Right lobe of liver (tissue), 6 donors: ENCODE measurements at regions not wholly inside any gene's neighbourhood (a gene's known extent, or its start where the extent isn't known, plus 50 kb on each side); places are given as distances from the start of the nearest gene placed in this dataset.

Source experiments
- ATAC-seq, 4 donors: fragments of 200-7000 bp; cut with Tn5 transposase; one replicate each; pipeline ENCODE4 v1.9.1; 2020; ENCODE audit warnings: mild to moderate bottlenecking in 4 of 4, moderate library complexity in 4 of 4
- DNase-seq, 3 donors: peaks; one replicate each; pipeline ENCODE4 v3.0.0-alpha.2; 2020
- H3K27ac ChIP-seq, 3 donors: fragments of 200-600 bp; one replicate each; pipeline ENCODE4 v1.8.0; 2022
- H3K27me3 ChIP-seq, 2 donors: fragments of 200-600 bp; one replicate each; pipeline ENCODE4 v1.8.0; 2022
- H3K36me3 ChIP-seq, 4 donors: fragments of 200-600 bp; sonication (generic) in 1 of 4; one replicate each; pipeline versions ENCODE4 v1.5.1 to v1.8.0; 2017 to 2022; ENCODE audit warnings: control low read depth in 1 of 4
- H3K4me1 ChIP-seq, 4 donors: fragments of 200-600 bp; sonication (generic) in 1 of 4; one replicate each; pipeline versions ENCODE4 v1.5.1 to v1.8.0; 2017 to 2022; ENCODE audit warnings: control low read depth in 1 of 4
- H3K4me3 ChIP-seq, 3 donors: fragments of 200-600 bp; one replicate each; pipeline ENCODE4 v1.8.0; 2022
- H3K9me3 ChIP-seq, 4 donors: fragments of 200-600 bp; sonication (generic) in 1 of 4; one replicate each; pipeline versions ENCODE4 v1.5.1 to v1.8.0; 2017 to 2022; ENCODE audit warnings: control low read depth in 1 of 4
- CTCF ChIP-seq, 4 donors: fragments of 200-600 bp in 3 of 4; fragments of 450-650 bp in 1 of 4; IDR thresholded peaks; one replicate each; pipeline versions ENCODE4 v1.5.1 to v1.8.0; 2016 to 2022; ENCODE audit warnings: antibody characterized with exemption in 4 of 4, mild to moderate bottlenecking in 2 of 4
- POLR2A ChIP-seq: fragments of 450-650 bp; IDR thresholded peaks from one replicate; pipeline ENCODE4 v1.6.1; 2017; ENCODE audit warnings: antibody characterized with exemption, mild to moderate bottlenecking
- WGBS: methylation state at CpG from one replicate; pipeline ENCODE4 v1.1.6; 2018; ENCODE audit warnings: low coverage, low lambda C conversion rate; ENCODE audit not compliant: insufficient coverage; ENCODE audit errors: missing lambda C conversion rate; 5-methylcytosine and 5-hydroxymethylcytosine counted together
- intact Hi-C, 2 donors: fragments of 100-400 bp; cut with DNase I; formaldehyde crosslinking; loops; one replicate each; pipeline versions ENCODE4 v1.11.2 to v1.14.1; 2022
- small RNA-seq, 2 experiments: library from RNA; depleted of rRNA; stranded (forward); fragments of <200 nt; gene quantifications; one replicate each; pipeline ENCODE3, GENCODE V24; 2016
- donor health status: DM: no; HTN: yes; CAD: no.
- donor health status: DM: no; HTN: no; CAD: no.
- donor health status: DM: no; HTN: no; CAD: no.
- donor health status: DM: no; HTN: yes; CAD: no.
- donor health status: DM: no; HTN: yes; CAD: no.

GRCh38 chr11:13225038-13226001 is 52.3 kb upstream of the BMAL1 start:
- TF ChIP-seq POLR2A (no peak), CTCF (IDR thresholded peaks at IDR 0.05) (no peak)
- no peak for DNase-seq
- no peaks in the 10 kb centered on the region for H3K4me1 ChIP-seq
- no peaks in the 10 kb centered on the region for H3K36me3 ChIP-seq
- ATAC-seq = no peak
- intact Hi-C loops = no loop called here
- WGBS = 72% methylated on average over 9 of the region's 10 CpGs
- no peak overlapping the region for H3K4me3 ChIP-seq
- H3K9me3 ChIP-seq = no peaks in the 10 kb centered on the region
- no peaks in the 10 kb centered on the region for H3K27me3 ChIP-seq
- no peak overlapping the region for H3K27ac ChIP-seq

GRCh38 chr11:13227676-13228255 is 49.8 kb upstream of the BMAL1 start:
- 57% methylated on average over 4 of the region's 4 CpGs for WGBS
- DNase-seq (no peak), ATAC-seq (no peak)
- Histone ChIP-seq H3K9me3 (no peaks in the 10 kb centered on the region), H3K36me3 (no peaks in the 10 kb centered on the region), H3K27me3 (no peaks in the 10 kb centered on the region), H3K27ac (no peak overlapping the region), H3K4me1 (no peaks in the 10 kb centered on the region), H3K4me3 (no peak overlapping the region)
- intact Hi-C loops = no loop called here
- no peak for TF ChIP-seq POLR2A
- TF ChIP-seq CTCF (IDR thresholded peaks at IDR 0.05) = no peak

Small RNAs in the stretch of these regions (small RNA-seq; reads per million reads assigned to genes)
- 0 reads per million in 2 experiments for gene AC022878.1
